SK-N-SH (cell line): ENCODE measurements at regions not wholly inside any gene's neighbourhood (a gene's known extent, or its start where the extent isn't known, plus 50 kb on each side); places are given as distances from the start of the nearest gene placed in this dataset.

Source experiments
- CTCF ChIP-seq: fragments of 200-600 bp; sonication (generic); IDR thresholded peaks from 2 replicates; pipeline ENCODE4 v1.6.1; 2017; ENCODE audit warnings: antibody characterized with exemption, mild to moderate bottlenecking, moderate library complexity
- POLR2AphosphoS5 ChIP-seq: IDR thresholded peaks from 2 replicates; pipeline ENCODE4 v1.6.1; 2012; ENCODE audit warnings: low read depth, low read length

GRCh38 chr4:155017426-155017825 is 191.0 kb upstream of the NPY2R start:
- TF ChIP-seq CTCF (no peak), POLR2AphosphoS5 (no peak)
